GM12874 (cell line): ENCODE measurements at regions not wholly inside any gene's neighbourhood (a gene's known extent, or its start where the extent isn't known, plus 50 kb on each side); places are given as distances from the start of the nearest gene placed in this dataset.

Experiments used
- CTCF ChIP-seq: IDR thresholded peaks from 2 replicates; pipeline ENCODE4 v1.5.1; 2011; ENCODE audit warnings: low read depth, mild to moderate bottlenecking, control low read depth, low read length, moderate library complexity; ENCODE audit not compliant: insufficient read depth

GRCh38 chr2:126543081-126543480, 112.9 kb upstream of the GYPC start:
- TF ChIP-seq CTCF = no peak

GRCh38 chr2:126558029-126558428, 97.9 kb upstream of the GYPC start:
- TF ChIP-seq CTCF = no peak

GRCh38 chr2:126568734-126569133, 87.2 kb upstream of the GYPC start:
- no peak for TF ChIP-seq CTCF

GRCh38 chr2:126571403-126571802, 84.6 kb upstream of the GYPC start:
- TF ChIP-seq CTCF = no peak

- TF ChIP-seq CTCF = no peak
Observed at GRCh38 chr2:126575631-126576030, 80.3 kb upstream of the GYPC start.

GRCh38 chr2:126579868-126580267, 76.1 kb upstream of the GYPC start:
- TF ChIP-seq CTCF = no peak

GRCh38 chr2:126586317-126586716, 69.6 kb upstream of the GYPC start:
- TF ChIP-seq CTCF = no peak

- TF ChIP-seq CTCF = no peak
Observed at GRCh38 chr2:126599062-126599461, 56.9 kb upstream of the GYPC start.
